Limb (tissue), 2 donors: ENCODE measurements at regions not wholly inside any gene's neighbourhood (a gene's known extent, or its start where the extent isn't known, plus 50 kb on each side); places are given as distances from the start of the nearest gene placed in this dataset.
A peak's percentile ranks its signal among the peaks of the same experiment; 100 is the strongest.

Experiments used
- DNase-seq, 2 donors: peaks; one replicate each; pipeline ENCODE4 v3.0.0-alpha.2; 2016; ENCODE audit errors: extremely low spot score in 2 of 2

DNA sequence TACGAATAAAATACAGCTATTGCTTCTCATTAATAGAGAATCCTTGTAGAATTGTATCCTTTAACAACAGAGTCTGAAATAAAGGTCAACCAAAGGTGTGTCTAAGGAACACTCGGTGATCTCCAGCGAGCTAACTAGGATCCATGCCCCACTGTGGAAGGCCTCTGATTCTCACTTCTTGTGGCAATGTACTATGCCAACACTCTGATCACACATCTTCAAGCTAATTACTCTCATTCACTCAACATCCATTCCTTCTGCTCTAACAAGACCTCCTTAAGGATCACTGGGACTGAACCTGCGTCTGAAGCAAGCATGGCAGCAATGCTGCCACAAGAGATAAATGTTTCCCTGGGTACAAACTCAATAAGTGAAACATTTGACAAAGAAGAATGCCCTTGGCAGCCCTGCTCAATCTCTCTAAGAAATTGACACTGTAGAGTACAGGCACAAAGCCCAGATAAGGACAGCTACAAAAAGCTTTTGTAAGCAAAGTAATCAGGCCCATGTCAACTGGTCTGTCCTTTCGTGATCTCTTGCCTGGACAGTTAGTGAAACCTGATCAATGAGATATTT is 74.6 kb upstream of the PARD3B start:
- DNase-seq = no peak

DNA sequence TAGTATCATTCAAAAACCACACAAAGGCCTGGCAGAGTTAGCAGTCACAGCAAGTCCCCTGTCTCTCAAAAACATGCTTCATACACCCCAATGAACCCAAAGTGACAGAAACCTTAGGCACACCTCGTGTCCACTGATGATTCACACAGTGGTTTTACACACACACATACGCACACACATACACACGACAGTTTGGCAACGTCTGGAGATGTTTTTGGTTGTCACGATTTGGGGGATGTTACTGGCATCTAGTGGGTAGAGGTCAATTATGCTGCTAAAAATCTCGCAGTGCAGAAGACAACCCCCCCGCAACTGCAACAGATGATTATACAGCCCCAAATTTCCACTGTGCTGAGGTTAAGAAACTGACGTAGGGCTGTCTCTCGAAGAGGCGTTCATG is 72.9 kb upstream of the PARD3B start:
- DNase-seq = no peak

DNA sequence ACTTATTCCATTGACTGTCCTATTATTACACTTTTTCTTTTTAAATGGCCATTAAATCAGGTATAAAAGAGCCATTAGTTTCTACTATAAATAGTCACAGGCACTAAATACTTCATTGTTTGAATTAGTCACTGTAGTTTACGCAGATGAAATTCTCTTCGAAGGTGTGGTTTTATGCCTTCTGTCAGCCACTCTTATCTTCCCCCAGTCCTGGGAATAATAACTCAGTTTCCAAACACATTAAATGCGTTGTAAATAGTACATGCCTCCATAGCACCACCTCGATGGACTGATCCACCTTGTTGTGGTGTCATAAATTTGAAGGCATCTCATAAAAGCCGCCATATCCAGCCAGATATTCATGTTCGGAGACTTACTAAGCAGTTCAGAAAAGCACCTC is 72.1 kb upstream of the PARD3B start:
- no peak for DNase-seq

DNA sequence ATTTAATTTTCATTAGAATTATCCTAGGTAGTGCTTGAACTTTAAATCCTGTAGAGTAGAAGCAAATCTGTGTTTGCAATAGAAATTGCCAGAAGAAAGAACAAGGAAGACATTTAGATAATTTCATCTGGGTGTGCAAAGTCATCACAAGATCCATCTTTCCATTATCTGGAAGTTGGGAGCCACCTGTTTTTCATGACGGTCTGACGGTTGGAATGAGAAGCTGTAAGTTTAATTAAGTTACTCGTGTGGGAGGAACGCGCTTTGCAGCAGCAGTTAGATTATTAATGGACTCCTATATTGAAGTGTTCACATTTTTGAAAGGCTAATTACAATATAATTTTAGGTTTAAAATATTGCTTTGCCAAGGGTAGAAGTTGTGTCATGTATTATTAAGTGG is 69.9 kb upstream of the PARD3B start:
- DNase-seq = no peak

DNA sequence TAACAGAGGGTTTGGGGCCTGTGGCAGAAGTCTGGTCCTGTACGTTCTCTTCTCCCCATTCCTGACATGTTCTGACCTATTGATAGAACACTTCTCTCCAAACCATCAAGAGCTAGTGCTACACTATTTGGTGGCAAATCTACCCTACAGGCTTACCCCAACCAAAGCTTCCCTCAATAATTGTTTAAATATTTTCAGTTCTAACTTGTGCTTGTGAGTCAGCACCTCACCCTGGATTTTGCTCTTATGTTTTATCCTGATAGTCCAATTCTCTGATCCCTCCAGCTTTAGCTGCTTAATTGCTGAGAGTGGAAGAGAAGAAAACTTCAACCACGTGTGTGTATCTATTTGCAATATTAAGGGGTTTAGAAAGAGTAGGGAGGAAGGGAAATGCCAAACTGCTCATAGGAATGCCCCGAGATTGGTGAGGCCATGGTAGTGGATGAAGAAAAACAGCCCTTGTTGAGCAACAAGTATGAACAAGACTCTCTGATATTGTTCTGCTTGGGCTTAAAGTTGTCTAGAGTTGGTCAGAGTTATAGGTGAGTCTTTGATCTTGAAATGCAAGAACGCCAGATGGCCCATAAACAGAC is 67.8 kb upstream of the PARD3B start:
- DNase-seq = no peak

DNA sequence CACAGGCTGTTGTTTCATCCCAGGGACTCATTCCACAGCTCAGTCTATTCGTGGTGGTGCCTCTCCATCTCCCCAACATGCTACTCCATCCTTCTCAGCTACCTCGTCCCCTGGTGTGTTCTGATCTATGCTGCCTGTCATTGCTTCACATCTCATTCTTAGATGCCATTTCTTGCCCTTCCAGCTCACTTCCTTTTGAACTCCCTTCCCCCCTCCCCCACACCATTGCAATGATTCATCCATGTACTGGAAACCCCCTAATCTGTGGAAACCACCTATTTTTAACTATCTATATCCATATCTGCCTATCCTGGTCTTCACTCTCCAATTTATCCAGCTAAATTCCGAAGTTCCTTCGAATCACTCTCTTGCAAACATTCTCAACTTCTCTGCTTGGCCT is 65.7 kb upstream of the PARD3B start:
- no peak for DNase-seq

DNA sequence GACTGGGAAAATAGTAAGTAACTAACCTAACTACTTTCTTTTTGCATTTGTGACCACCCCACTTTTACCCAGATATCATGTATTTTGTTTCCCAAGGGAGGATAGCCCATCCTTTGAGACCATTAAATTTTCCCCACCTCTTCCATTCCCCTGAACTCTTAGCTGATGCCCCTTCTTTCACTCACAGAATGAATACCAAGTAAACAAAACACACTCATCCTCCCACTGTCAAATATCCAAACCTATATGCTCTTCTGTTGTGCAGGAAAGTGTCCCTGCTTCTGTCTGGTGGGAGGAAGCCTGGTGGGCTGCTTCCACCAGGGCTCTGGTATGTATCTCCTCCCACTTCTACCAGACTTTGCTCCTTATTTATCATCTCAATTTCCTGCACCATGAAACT is 64.6 kb upstream of the PARD3B start:
- DNase-seq = no peak

DNA sequence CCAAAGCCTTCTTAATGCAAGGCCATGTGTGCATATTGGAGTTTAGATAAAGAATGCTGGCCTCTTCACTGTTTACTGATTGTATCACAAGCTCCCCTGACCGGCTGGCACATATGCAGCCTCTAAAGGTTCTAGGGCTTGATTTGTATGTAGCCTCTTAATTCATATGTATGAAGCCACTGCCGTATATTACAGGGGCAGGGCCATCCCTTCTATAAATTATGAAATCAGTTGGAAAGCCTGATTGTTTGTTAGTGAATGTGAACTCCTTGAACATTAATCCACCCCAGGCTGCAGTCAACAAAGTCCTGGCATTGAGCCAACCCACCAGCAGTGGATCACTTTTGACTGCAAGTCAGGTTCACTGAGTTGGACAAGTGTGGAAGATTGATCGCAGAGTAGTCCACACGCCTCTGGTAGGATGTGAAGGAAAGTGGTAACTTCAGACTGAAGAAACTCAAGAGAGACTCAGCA is 61.6 kb upstream of the PARD3B start:
- DNase-seq = peak in 1 of 2 donors; percentile 40

DNA sequence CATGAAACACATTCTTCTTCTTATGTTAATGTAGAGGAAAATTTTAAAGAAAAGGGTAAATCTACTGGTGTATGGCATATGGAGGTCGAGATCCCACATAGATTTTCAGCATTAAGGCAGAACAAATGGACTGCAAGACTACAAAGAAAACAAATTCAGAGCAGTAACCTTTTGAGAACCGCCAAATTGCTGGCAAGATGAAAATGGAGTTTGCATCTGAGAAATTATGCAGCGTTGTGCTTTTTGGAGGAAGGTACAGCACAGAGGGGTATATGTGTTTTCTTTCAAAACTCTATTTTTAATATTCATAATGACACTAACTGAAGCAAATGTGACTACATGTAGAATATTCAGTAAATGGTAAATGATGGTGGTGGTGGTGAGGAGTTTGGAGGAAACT is 59.0 kb upstream of the PARD3B start:
- DNase-seq = no peak

DNA sequence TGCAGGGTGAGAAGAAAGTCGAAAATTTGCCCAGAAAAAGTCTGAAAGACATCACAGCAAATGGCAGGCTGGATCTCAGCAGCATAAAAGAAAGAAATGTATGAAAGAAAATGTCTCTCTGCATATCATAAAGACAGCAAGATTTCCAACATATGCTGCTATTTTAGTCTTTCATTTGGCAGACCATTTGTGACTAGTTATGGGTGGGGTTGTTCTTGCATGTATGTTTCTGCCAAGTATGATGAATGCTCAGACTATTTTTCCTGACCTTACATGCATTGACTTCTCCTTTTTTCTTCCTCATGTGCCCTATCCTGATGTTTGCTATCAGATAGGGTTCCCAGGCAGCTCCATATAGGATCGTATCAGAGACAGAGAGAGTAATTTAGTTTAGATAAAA is 58.5 kb upstream of the PARD3B start:
- peak in 1 of 2 donors; percentile 58 for DNase-seq

DNA sequence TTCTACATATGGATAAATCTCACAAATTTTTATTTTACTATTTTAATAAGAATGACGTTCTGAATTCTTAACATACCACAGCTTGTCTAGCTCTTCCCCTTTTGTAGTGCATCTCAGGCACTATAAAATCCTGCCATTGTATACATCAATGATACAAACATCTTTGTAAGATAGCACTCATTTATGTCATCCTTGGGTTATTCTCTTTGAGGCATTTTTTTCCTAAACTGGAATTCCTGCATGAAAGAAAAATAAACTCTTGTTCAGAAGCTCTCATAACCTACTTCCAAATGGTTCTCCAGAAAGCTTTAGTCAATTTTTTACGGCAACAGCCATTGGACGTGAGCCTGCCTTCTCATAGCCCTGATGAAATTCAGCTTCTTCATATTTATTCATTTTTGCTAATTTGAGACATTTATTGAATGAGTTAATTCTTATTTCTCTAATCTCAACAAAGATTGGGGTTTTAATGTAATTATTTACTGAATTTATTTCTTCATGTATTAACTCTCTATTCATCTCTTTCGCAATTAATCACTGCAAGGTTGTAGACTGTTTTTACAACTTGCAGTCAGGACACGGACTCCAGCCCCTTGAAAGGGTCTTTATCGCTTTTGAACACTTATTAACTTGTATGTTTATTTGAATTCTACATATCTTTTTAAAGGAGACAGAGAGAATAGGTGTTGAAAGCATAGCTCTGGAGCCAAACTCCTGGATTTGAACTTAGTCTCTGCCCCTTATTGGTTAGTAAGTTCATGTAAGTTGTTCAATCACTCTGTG is 57.6 kb upstream of the PARD3B start:
- DNase-seq = no peak

DNA sequence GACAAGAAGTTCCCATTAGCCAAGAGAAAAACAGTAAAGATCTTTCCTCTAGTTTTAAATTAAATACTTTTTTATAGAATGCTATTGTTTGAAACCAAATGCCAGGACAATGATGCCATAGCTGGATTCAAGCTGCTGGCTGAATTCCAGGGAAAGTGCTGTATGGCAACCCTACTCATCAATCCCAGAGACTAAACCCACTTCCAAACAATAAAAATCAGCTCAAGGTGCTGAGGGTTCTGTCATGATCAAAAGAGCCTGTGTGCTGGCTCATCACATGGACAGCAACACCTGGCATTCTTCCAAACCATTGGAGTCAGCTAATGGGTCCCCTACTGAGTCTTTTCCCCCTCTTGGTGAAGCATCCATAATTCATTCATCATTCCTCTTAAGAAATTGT is 53.7 kb upstream of the PARD3B start:
- DNase-seq = no peak

DNA sequence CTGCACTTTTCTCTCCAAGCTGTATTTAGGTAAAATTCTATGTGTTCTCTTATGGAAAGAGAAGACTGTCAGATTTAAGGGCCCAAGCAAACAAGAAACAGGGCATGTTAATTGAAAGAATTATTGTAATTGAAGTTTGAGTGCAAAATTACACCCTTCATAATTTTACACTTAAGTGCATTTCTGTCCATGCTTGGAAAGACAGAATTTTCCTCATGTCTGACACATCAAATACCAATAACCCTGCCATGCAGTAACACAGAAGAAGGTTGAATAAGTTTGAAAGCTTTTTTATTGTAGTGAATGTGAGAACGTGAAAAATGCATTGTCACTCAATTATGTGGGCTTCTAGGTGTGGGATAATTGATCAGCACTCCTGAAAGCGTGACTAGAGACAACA is 52.9 kb upstream of the PARD3B start:
- DNase-seq = no peak

DNA sequence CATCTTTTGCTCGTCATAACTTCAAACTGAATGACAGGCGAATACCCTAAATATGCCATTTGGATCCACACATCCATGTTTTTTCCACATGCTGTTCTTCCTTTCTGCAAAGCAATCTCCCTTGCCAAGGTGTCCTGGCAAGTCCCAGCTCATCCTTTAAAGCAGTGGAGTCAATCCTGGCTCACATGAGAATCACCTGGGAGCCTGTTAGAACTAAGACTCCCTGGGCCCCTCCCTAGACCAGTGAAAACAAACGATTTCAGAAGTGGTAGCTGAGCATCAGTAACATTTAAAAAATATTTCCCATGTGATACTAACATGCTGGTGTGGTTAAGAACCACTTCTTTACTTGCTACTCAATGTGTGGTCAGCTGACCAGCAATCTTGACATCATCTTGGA is 50.6 kb upstream of the PARD3B start:
- DNase-seq = no peak

DNA sequence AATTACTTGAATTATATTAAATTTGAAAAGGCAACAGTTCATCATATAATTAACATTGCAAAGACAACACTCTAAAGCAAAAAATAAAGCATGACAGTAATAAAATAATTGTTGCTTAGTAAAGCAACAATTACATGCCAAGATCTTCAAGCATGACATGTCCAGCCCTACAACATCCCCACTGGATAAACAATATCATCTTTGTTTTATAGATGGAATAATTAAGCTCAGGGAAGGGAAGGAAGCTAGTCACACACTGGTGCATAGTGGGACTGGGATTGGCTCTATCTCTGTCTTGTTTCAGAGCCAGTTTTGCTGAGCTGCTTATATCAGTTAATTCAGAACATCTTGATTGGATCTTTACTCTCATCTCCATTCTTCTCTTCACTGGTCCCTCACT is 49.9 kb upstream of the PARD3B start:
- DNase-seq = no peak
